IMR-90 (cell line): ENCODE measurements at regions not wholly inside any gene's neighbourhood (a gene's known extent, or its start where the extent isn't known, plus 50 kb on each side); places are given as distances from the start of the nearest gene placed in this dataset.

ENCODE experiments used
- ATAC-seq: fragments of 200-7000 bp; cut with Tn5 transposase; 2 replicates; pipeline ENCODE4 v1.9.1; 2020; ENCODE audit warnings: low read depth, mild to moderate bottlenecking, moderate library complexity
- BruUV-seq: library from RNA; stranded (reverse); fragments of 400-500 nt; replicated peaks from 2 replicates; lab custom pipeline; 2021; lab: Mats Ljungman, UMichigan
- CTCF ChIA-PET: fragments of 300-600 bp; formaldehyde crosslinking; extraction: SDS; loops from one replicate; lab custom pipeline; 2021; ENCODE audit warnings: antibody characterized with exemption; lab: Yijun Ruan, JAX
- POLR2A ChIA-PET: fragments of 300-600 bp; sonication (Branson Sonifier 250); formaldehyde crosslinking; loops from one replicate; lab custom pipeline; 2022; ENCODE audit warnings: antibody characterized with exemption; ENCODE audit not compliant: unreplicated experiment; lab: Charles Lee
- DNase-seq: peaks from one replicate; pipeline ENCODE4 v3.0.0; 2013
- H2AFZ ChIP-seq: replicated peaks from 2 replicates; pipeline ENCODE3; 2013; ENCODE audit warnings: low read length, mild to moderate bottlenecking; ENCODE audit not compliant: poor library complexity
- H2AK5ac ChIP-seq: 2 replicates; pipeline ENCODE4 v1.6.1; 2013; ENCODE audit warnings: low read depth, low read length, inconsistent platforms
- H2AK9ac ChIP-seq: replicated peaks from 2 replicates; pipeline ENCODE3; 2013; ENCODE audit warnings: mild to moderate bottlenecking, low read depth, low read length, moderate library complexity; ENCODE audit not compliant: poor library complexity
- H2BK120ac ChIP-seq: 2 replicates; pipeline ENCODE4 v1.6.1; 2013; ENCODE audit warnings: low read depth, low read length, inconsistent platforms
- H2BK15ac ChIP-seq: 3 replicates; pipeline ENCODE4 v1.6.1; 2013; ENCODE audit warnings: low read depth, low read length, inconsistent platforms
- H2BK20ac ChIP-seq: 2 replicates; pipeline ENCODE4 v1.6.1; 2013; ENCODE audit warnings: low read depth, mild to moderate bottlenecking, inconsistent platforms, low read length, moderate library complexity
- H2BK5ac ChIP-seq: 2 replicates; pipeline ENCODE4 v1.6.1; 2013; ENCODE audit warnings: mild to moderate bottlenecking, low read depth, low read length, inconsistent platforms; ENCODE audit not compliant: poor library complexity, severe bottlenecking
- H3K14ac ChIP-seq: replicated peaks from 2 replicates; pipeline ENCODE4 v1.6.1; 2013; ENCODE audit warnings: low read depth, low read length, inconsistent platforms
- H3K18ac ChIP-seq: 2 replicates; pipeline ENCODE4 v1.6.1; 2013; ENCODE audit warnings: low read depth, low read length, control low read depth
- H3K23ac ChIP-seq: 2 replicates; pipeline ENCODE4 v1.6.1; 2013; ENCODE audit warnings: low read depth, low read length, inconsistent platforms
- H3K27ac ChIP-seq: 2 replicates; pipeline ENCODE4 v1.5.1; 2013; ENCODE audit warnings: mild to moderate bottlenecking, control low read depth, low read length; ENCODE audit not compliant: insufficient read depth
- H3K27me3 ChIP-seq: 2 replicates; pipeline ENCODE4 v1.6.1; 2013; ENCODE audit warnings: low read length; ENCODE audit not compliant: control insufficient read depth, insufficient read depth
- H3K36me3 ChIP-seq: 2 replicates; pipeline ENCODE4 v1.6.1; 2013; ENCODE audit warnings: low read length, mixed read lengths; ENCODE audit not compliant: control insufficient read depth, insufficient read depth
- H3K4ac ChIP-seq: 2 replicates; pipeline ENCODE4 v1.6.1; 2013; ENCODE audit warnings: low read depth, low read length, inconsistent platforms
- H3K4me1 ChIP-seq: 2 replicates; pipeline ENCODE4 v1.6.1; 2013; ENCODE audit warnings: low read length, mixed read lengths; ENCODE audit not compliant: control insufficient read depth, insufficient read depth
- H3K4me2 ChIP-seq: 2 replicates; pipeline ENCODE4 v1.6.1; 2013; ENCODE audit warnings: low read depth, mild to moderate bottlenecking, control low read depth, low read length, moderate library complexity
- H3K4me3 ChIP-seq: 2 replicates; pipeline ENCODE4 v1.5.1; 2013; ENCODE audit warnings: low read depth, mild to moderate bottlenecking, control low read depth, low read length, moderate library complexity; ENCODE audit not compliant: insufficient read depth
- H3K56ac ChIP-seq: 2 replicates; pipeline ENCODE4 v1.6.1; 2013; ENCODE audit warnings: low read length, inconsistent platforms; ENCODE audit not compliant: insufficient read depth; ENCODE audit errors: extremely low read depth
- H3K79me1 ChIP-seq, 2 experiments: 2 replicates each; pipeline ENCODE4 v1.6.1; 2013; ENCODE audit warnings: low read length in 2 of 2, inconsistent platforms in 1 of 2, low read depth in 1 of 2
- H3K9ac ChIP-seq: 2 replicates; pipeline ENCODE4 v1.6.1; 2013; ENCODE audit warnings: low read depth, low read length, control low read depth
- H3K9me1 ChIP-seq: 2 replicates; pipeline ENCODE4 v1.6.1; 2013; ENCODE audit warnings: low read length, inconsistent platforms; ENCODE audit not compliant: insufficient read depth
- H3K9me3 ChIP-seq: 2 replicates; pipeline ENCODE4 v1.6.1; 2013; ENCODE audit warnings: low read length; ENCODE audit not compliant: control insufficient read depth, insufficient read depth
- H4K20me1 ChIP-seq: 2 replicates; pipeline ENCODE4 v1.6.1; 2013; ENCODE audit warnings: low read length, inconsistent platforms; ENCODE audit not compliant: insufficient read depth
- H4K5ac ChIP-seq: 2 replicates; pipeline ENCODE4 v1.6.1; 2013; ENCODE audit warnings: mild to moderate bottlenecking, low read depth, low read length, control low read depth
- H4K8ac ChIP-seq, 2 experiments: 2 replicates each; pipeline ENCODE4 v1.6.1; 2013; ENCODE audit warnings: low read depth in 2 of 2, low read length in 2 of 2, control low read depth in 1 of 2, inconsistent platforms in 1 of 2
- H4K91ac ChIP-seq: 2 replicates; pipeline ENCODE4 v1.6.1; 2013; ENCODE audit warnings: low read depth, low read length, inconsistent platforms; ENCODE audit not compliant: insufficient read depth
- CEBPB ChIP-seq: IDR thresholded peaks from 2 replicates; pipeline ENCODE4 v1.6.1; 2012; ENCODE audit warnings: low read depth, low read length, improper control_type of control experiment
- POLR2A ChIP-seq: IDR thresholded peaks from 2 replicates; pipeline ENCODE4 v1.6.1; 2012; ENCODE audit warnings: mild to moderate bottlenecking, low read depth, low read length
- WGBS, 2 experiments: methylation state at CpG; one replicate each; pipeline versions ENCODE4 v1.1.5 to v1.1.7; 2013; ENCODE audit warnings: missing lambda C conversion rate in 2 of 2; ENCODE audit not compliant: insufficient read length in 1 of 2; ENCODE audit errors: extremely low coverage in 2 of 2; 5-methylcytosine and 5-hydroxymethylcytosine counted together
- dilution Hi-C: fragments of 300-500 bp; cut with HindIII; formaldehyde crosslinking; loops from one replicate; pipeline ENCODE4 v1.14.3; 2018; ENCODE audit warnings: low sequenced_read_pairs; ENCODE audit not compliant: unreplicated experiment
- in situ Hi-C: fragments of 300-500 bp; cut with MboI; formaldehyde crosslinking; loops from 3 replicates; pipeline ENCODE4 v1.14.3; 2019; ENCODE audit warnings: low sequenced_read_pairs, inconsistent platforms, mixed read lengths
- intact Hi-C: fragments of 100-400 bp; cut with micrococcal nuclease; formaldehyde crosslinking; loops from 2 replicates; pipeline ENCODE4 v1.10.0; 2022

DNA sequence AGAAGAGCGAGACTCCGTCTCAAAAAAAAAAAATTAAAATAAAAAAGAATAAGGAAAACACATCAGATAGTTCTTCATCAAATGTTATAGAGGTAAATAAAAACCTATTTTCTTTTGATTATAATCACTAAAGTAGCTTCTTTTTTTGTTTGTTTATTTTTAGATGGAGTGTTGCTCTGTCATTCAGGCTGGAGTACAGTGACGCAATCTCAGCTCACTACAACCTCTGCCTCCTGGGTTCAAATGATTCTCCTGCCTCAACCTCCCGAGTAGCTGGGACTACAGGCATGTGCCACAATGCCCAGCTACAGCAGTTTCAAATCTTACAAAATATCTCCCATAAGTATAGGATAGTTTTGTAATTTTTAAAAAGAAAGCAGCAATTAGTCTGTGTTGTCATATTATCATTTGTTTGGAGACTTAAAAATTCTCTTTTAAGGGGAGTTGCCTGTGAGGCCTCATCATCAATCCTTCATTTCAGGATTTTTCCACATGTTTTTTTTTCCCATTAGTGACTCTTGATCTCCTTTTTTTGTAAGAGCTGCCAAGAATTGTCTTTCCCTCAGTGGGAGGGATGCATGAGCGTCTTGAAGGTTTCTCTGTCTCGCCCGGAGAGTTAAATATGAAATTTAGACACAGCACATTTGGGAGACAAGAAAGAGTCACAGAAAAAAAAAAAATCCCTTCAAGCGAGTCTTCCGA is 275.9 kb downstream of the CDCA7 start:
- Histone ChIP-seq H2BK5ac (no peak overlapping the region), H3K56ac (no peak overlapping the region), H4K5ac (no peak overlapping the region; the same call in 1 of the 2 replicates), H3K18ac (no peak overlapping the region; the same call in 1 of the 2 replicates), H2BK15ac (no peak overlapping the region), H3K9ac (peak overlapping the region; percentile 2; the same call in 1 of the 2 replicates), H3K4me1 (no peaks in the 10 kb centered on the region), H2BK120ac (0 out of 2 replicates have a peak overlapping the region, but pooled peaks have one; percentile 28), H3K23ac (no peak overlapping the region; the same call in 1 of the 2 replicates), H3K4me2 (peak overlapping the region; percentile 45), H3K79me1 (no peaks in the 10 kb centered on the region), H2AK5ac (no peak overlapping the region), H3K27me3 (no peaks in the 10 kb centered on the region; the same call in 1 of the 2 replicates), H2BK20ac (no peak overlapping the region), H4K8ac (no peak overlapping the region), H3K9me1 (no peaks in the 10 kb centered on the region), H4K20me1 (no peaks in the 10 kb centered on the region), H2AK9ac (no peak overlapping the region), H4K91ac (no peak overlapping the region), H3K9me3 (no peaks in the 10 kb centered on the region), H3K14ac (no peak overlapping the region), H3K4ac (no peak overlapping the region), H3K36me3 (no peaks in the 10 kb centered on the region), H3K27ac (peak overlapping the region; percentile 44; the same call in 1 of the 2 replicates), H2AFZ (peak overlapping the region; percentile 81), H3K4me3 (no peak overlapping the region)
- ChIA-PET CTCF (no interaction called here), POLR2A (no interaction called here)
- intact Hi-C loops: no loop called here
- no CpG with 5 or more reads among the region's 9 CpGs for WGBS, 2 experiments
- ATAC-seq (no peak), DNase-seq (no peak)
- no TSS peak for BruUV-seq
- dilution Hi-C loops: no loop called here
- TF ChIP-seq POLR2A (no peak), CEBPB (peak; percentile 53)
- in situ Hi-C loops: no loop called here
